ENCODE measurements at regions not wholly inside any gene's neighbourhood (a gene's known extent, or its start where the extent isn't known, plus 50 kb on each side); places are given as distances from the start of the nearest gene placed in this dataset.
"Not testable (repeated sequence)": the region's sequence is repeated elsewhere in the genome, so short reads cannot be mapped to it uniquely, and the experiment has no call there.

DNA sequence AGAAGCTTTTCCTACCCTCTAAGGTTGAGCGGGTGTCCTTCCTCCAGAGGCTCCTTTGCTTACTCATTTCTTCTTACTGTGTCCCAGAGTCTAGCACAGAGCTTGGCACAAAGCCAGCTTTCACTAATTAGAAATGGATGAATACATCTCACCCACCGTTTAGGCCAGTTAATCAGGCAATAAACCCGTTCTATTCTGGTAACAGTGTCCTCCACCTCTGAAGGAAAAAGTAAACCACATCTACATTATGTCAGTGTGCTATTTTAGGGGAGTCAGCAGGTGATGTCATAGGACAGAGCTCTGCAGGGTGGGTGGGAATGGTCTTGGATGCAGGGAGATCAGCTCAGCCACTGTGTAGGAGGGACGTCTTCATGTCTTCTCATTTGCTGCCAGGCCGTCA, 109.2 kb downstream of the OSTF1 start:
- TF ChIP-seq, protein P1, sequence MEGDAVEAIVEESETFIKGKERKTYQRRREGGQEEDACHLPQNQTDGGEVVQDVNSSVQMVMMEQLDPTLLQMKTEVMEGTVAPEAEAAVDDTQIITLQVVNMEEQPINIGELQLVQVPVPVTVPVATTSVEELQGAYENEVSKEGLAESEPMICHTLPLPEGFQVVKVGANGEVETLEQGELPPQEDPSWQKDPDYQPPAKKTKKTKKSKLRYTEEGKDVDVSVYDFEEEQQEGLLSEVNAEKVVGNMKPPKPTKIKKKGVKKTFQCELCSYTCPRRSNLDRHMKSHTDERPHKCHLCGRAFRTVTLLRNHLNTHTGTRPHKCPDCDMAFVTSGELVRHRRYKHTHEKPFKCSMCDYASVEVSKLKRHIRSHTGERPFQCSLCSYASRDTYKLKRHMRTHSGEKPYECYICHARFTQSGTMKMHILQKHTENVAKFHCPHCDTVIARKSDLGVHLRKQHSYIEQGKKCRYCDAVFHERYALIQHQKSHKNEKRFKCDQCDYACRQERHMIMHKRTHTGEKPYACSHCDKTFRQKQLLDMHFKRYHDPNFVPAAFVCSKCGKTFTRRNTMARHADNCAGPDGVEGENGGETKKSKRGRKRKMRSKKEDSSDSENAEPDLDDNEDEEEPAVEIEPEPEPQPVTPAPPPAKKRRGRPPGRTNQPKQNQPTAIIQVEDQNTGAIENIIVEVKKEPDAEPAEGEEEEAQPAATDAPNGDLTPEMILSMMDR (IDR thresholded peaks at IDR 0.05; ENCODE audit: extremely low read depth, missing control alignments), result no peak
- DNase-seq (ENCODE audit: low spot score), result no peak

DNA sequence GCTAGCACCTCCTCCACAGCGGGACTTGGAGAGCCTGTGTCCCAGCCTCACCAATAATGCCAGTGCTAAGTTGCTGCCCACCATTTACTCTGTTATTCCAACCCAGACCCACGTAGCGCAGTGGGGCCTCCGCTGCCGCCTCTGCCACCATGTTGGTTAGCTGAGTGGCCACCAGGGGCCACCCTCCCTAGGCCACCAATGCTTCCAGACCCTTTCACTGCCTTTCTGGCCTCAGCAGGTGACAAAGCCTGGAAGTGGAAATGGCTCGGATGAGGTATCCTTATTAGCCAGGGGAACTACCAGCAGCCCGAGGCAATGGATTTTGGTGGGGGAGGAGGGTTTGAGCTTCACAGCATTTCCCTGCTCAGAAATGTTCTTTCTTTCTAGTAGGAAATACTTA, 110.1 kb downstream of the OSTF1 start:
- TF ChIP-seq, protein P1 (IDR thresholded peaks at IDR 0.05; ENCODE audit: extremely low read depth, missing control alignments), result no peak
- no peak for DNase-seq (ENCODE audit: low spot score)

DNA sequence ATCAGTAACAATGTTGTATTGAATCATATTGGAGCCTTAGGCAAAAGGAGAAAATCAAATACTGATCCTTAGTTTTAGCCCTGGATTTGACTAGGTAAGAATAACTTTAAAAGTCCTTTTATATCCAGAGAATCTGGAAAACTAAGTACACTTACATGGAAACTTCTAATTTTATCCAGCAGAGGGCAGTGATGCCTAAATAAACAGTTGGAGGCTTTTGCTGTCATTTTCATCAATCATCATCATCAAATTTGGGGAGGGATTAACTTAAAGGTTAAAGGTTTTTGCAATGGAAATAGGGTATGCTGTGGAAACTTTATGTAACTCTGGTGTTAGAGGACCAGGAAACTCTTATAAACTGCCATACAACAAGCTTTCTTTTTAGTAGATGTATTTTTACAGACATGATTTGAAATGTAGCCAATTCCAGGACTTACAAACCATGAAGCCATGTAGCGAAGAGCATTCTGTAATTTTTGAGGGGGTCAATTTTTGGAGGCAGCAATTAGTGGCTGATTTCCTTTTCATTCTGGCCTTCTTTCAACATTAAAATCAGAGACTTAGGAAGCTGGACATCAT, 112.7 kb downstream of the OSTF1 start:
- DNase-seq (ENCODE audit: low spot score), result peak; percentile 29

DNA sequence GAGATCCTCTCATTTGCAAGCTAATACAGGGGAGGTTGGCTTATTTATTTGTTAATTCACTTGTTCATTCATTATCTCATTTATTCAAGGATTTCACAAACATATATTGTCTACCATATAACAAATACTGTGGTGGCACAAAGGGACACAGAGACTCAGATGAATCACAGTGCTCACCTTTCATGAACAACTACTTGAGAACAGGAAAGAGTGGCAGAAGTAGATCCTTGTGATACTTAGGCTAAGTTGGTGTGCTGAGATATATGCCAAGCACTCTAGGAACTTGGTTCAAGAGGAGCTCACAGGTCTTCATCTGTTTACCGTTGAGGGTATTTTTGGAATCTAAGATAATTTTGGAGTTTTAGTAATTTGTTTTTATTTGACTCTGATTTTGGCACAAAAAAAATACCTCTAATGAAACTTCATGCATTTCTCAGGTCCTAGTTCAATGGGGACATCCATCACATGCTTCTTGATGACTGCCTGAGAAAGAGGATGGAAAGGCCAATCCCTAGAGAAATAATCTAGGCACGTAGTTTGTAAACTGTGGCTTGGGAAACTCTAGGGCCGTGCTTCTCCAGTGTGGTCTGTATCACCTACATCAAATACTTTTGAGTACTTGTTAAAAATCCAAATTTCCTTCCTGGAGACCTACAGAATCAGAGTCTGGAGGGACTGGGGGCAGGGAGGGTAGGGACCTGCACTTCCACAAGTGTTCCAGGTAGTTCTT, 113.3 kb downstream of the OSTF1 start:
- no peak for DNase-seq (ENCODE audit: low spot score)
- TF ChIP-seq, protein P1 (IDR thresholded peaks at IDR 0.05; ENCODE audit: extremely low read depth, missing control alignments), result no peak

More for the DNA sequence above, 112.7 kb downstream of the OSTF1 start:
- TF ChIP-seq, protein P1 (IDR thresholded peaks at IDR 0.05; ENCODE audit: extremely low read depth, missing control alignments), result no peak

DNA sequence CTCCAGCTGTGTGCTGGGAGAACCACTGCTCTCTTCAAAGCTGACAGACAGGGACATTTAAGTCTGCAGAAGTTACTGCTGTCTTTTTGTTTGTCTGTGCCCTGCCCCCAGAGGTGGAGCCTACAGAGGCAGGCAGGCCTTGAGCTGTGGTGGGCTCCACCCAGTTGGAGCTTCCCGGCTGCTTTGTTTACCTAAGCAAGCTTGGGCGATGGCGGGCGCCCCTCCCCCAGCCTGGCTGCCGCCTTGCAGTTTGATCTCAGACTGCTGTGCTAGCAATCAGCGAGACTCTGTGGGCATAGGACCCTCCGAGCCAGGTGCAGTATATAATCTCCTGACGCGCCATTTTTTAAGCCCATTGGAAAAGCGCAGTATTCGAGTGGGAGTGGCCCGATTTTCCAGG, 119.7 kb downstream of the OSTF1 start:
- not testable (repeated sequence) for DNase-seq (ENCODE audit: low spot score)

DNA sequence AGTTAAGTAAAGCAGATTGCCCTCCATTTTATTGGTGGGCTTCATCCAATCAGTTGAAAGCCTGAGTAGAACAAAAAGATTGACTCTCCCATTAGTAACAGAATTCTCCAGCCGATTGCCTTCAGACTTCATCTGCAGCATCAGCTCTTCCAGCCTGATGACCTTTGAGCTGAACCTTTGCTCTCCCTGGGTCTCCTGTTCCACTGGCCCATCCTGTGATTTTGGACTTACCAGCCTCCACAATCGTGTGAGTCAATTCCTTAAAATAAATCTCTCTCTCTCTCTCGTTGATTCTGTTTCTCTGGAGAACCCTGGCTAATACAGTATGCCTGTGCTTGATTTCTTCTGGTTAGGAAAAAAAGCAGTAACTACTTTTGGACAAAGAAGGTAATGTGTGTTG, 121.9 kb downstream of the OSTF1 start:
- DNase-seq (ENCODE audit: low spot score), result no peak

DNA sequence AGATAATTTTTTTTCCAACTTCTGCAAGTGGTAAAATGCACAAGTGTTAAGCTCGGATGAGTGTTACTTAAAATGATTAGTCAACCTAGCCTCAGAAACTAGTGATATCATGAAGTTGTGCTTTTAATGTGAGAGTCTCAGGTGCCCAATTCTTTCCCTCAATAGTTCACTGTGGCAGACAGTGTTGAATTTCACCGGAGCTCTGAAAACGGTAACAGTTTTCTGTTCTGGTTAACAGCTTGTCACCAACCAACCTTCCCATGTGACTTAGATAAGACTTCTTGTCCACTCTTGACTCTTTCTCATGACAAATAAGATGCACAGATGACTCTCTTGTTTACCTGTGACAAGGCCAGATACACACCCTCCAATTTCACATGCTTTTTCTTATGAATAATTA, 125.5 kb downstream of the OSTF1 start:
- TF ChIP-seq, protein P1 (IDR thresholded peaks at IDR 0.05; ENCODE audit: extremely low read depth, missing control alignments), result no peak
- no peak for DNase-seq (ENCODE audit: low spot score)

More for the DNA sequence above, 121.9 kb downstream of the OSTF1 start:
- TF ChIP-seq, protein P1 (IDR thresholded peaks at IDR 0.05; ENCODE audit: extremely low read depth, missing control alignments), result no peak

Measured in GM20000 (cell line).